Neural progenitor cell (in vitro differentiated cells): ENCODE measurements at regions not wholly inside any gene's neighbourhood (a gene's known extent, or its start where the extent isn't known, plus 50 kb on each side); places are given as distances from the start of the nearest gene placed in this dataset.

Source experiments
- CTCF ChIP-seq: fragments of 200-600 bp; sonication (generic); IDR thresholded peaks from 2 replicates; pipeline ENCODE4 v1.5.1; 2017; ENCODE audit warnings: antibody characterized with exemption, mild to moderate bottlenecking
- EZH2phosphoT487 ChIP-seq: fragments of 200-600 bp; sonication (generic); IDR thresholded peaks from 2 replicates; pipeline ENCODE4 v1.6.1; 2017; ENCODE audit warnings: antibody characterized with exemption

GRCh38 chr17:70825321-70826125, 656.2 kb downstream of the KCNJ2 start:
- TF ChIP-seq CTCF: no peak
- TF ChIP-seq EZH2phosphoT487: no peak
